H1 (cell line): ENCODE measurements at regions not wholly inside any gene's neighbourhood (a gene's known extent, or its start where the extent isn't known, plus 50 kb on each side); places are given as distances from the start of the nearest gene placed in this dataset.

ENCODE experiments used
- CTCF ChIA-PET: fragments of 300-600 bp; sonication (Branson Sonifier 250); formaldehyde crosslinking; loops from one replicate; lab custom pipeline; 2021; ENCODE audit not compliant: partially characterized antibody; lab: Charles Lee
- POLR2A ChIA-PET: fragments of 300-600 bp; sonication (Branson Sonifier 250); formaldehyde crosslinking; loops from one replicate; lab custom pipeline; 2021; ENCODE audit warnings: inconsistent platforms; ENCODE audit not compliant: partially characterized antibody; lab: Charles Lee
- DNase-seq, 2 experiments: peaks; one replicate each; pipeline versions ENCODE4 v3.0.0 to v3.0.0-alpha.2; 2010 to 2022; ENCODE audit warnings: low spot score in 2 of 2, low read depth in 1 of 2, mixed read lengths in 1 of 2
- FAIRE-seq: peaks from 2 replicates; lab custom pipeline; 2011; peaks lifted over from hg19 to GRCh38; lab: Jason Lieb, UNC
- H2AFZ ChIP-seq: 2 replicates; pipeline ENCODE4 v1.8.1; 2012; ENCODE audit warnings: low read length, inconsistent platforms
- H2AK5ac ChIP-seq: 2 replicates; pipeline ENCODE4 v1.6.1; 2013; ENCODE audit warnings: low read depth, low read length
- H2BK120ac ChIP-seq: replicated peaks from 2 replicates; pipeline ENCODE3; 2013; ENCODE audit warnings: low read depth, low read length, inconsistent platforms
- H2BK12ac ChIP-seq: 2 replicates; pipeline ENCODE4 v1.6.1; 2013; ENCODE audit warnings: low read depth, low read length
- H2BK15ac ChIP-seq: 2 replicates; pipeline ENCODE4 v1.6.1; 2013; ENCODE audit warnings: low read length
- H2BK20ac ChIP-seq: 2 replicates; pipeline ENCODE4 v1.6.1; 2013; ENCODE audit warnings: low read length
- H2BK5ac ChIP-seq: 2 replicates; pipeline ENCODE4 v1.6.1; 2013; ENCODE audit warnings: low read depth, low read length
- H3K14ac ChIP-seq: 2 replicates; pipeline ENCODE4 v1.6.1; 2013; ENCODE audit warnings: inconsistent platforms; ENCODE audit not compliant: insufficient read length
- H3K18ac ChIP-seq: 2 replicates; pipeline ENCODE4 v1.6.1; 2013; ENCODE audit warnings: low read length; ENCODE audit errors: extremely low read depth
- H3K23ac ChIP-seq: 2 replicates; pipeline ENCODE4 v1.6.1; 2013; ENCODE audit warnings: inconsistent platforms; ENCODE audit not compliant: insufficient read length
- H3K23me2 ChIP-seq: 2 replicates; pipeline ENCODE4 v1.6.1; 2013; ENCODE audit warnings: low read depth, low read length
- H3K27ac ChIP-seq: 2 replicates; pipeline ENCODE4 v1.6.1; 2011; ENCODE audit warnings: low read depth, low read length, inconsistent platforms
- H3K27me3 ChIP-seq, 4 experiments: replicated peaks in 1 of 4; 1 replicate in 1 of 4; 2 replicates in 3 of 4; pipeline versions ENCODE4 v1.6.1 to v1.8.1; 2011 to 2013; ENCODE audit warnings: low read length in 3 of 4, mild to moderate bottlenecking in 3 of 4, inconsistent platforms in 2 of 4, mixed read lengths in 2 of 4, moderate library complexity in 1 of 4; ENCODE audit not compliant: control insufficient read depth in 3 of 4, insufficient read depth in 3 of 4; ENCODE audit errors: extremely low read depth in 1 of 4
- H3K36me3 ChIP-seq, 4 experiments: 2 replicates each; pipeline versions ENCODE4 v1.6.1 to v1.8.1; 2011 to 2013; ENCODE audit warnings: mild to moderate bottlenecking in 4 of 4, low read length in 3 of 4, moderate library complexity in 2 of 4, control low read depth in 1 of 4, inconsistent platforms in 1 of 4; ENCODE audit not compliant: insufficient read depth in 4 of 4, control insufficient read depth in 2 of 4
- H3K4ac ChIP-seq: replicated peaks from 2 replicates; pipeline ENCODE3; 2013; ENCODE audit warnings: low read length, low read depth, mixed read lengths, inconsistent platforms; ENCODE audit not compliant: insufficient read length
- H3K4me1 ChIP-seq, 4 experiments: replicated peaks in 1 of 4; 1 replicate in 1 of 4; 2 replicates in 3 of 4; pipeline versions ENCODE4 v1.6.1 to v1.8.1; 2011 to 2013; ENCODE audit warnings: low read length in 3 of 4, inconsistent platforms in 2 of 4, mixed read lengths in 1 of 4; ENCODE audit not compliant: insufficient read depth in 4 of 4, control insufficient read depth in 3 of 4
- H3K4me2 ChIP-seq, 2 experiments: 2 replicates each; pipeline versions ENCODE4 v1.6.1 to v1.8.1; 2011 to 2013; ENCODE audit warnings: low read depth in 2 of 2, low read length in 2 of 2, control low read depth in 1 of 2, inconsistent platforms in 1 of 2, mild to moderate bottlenecking in 1 of 2; ENCODE audit not compliant: insufficient read depth in 1 of 2
- H3K4me3 ChIP-seq, 4 experiments: fragments of 200-600, 300-600 bp in 1 of 4; sonication (generic), shearing (Covaris generic), sonication (Bioruptor Twin) in 1 of 4; 2 replicates each; pipeline versions ENCODE4 v1.5.1 to v1.8.1; 2011 to 2016; ENCODE audit warnings: low read length in 4 of 4, low read depth in 3 of 4, control low read depth in 2 of 4, inconsistent platforms in 2 of 4, mild to moderate bottlenecking in 2 of 4, mixed read lengths in 1 of 4, moderate library complexity in 1 of 4; ENCODE audit not compliant: insufficient read depth in 2 of 4; ENCODE audit errors: extremely low read depth in 1 of 4
- H3K56ac ChIP-seq: replicated peaks from 2 replicates; pipeline ENCODE3; 2013; ENCODE audit warnings: low read depth, mild to moderate bottlenecking, mixed read lengths, low read length, inconsistent platforms; ENCODE audit not compliant: insufficient read length
- H3K79me1 ChIP-seq: 2 replicates; pipeline ENCODE4 v1.6.1; 2013; ENCODE audit warnings: low read depth, low read length, control low read depth
- H3K79me2 ChIP-seq, 2 experiments: 2 replicates each; pipeline versions ENCODE4 v1.6.1 to v1.8.1; 2012 to 2013; ENCODE audit warnings: low read length in 2 of 2, mild to moderate bottlenecking in 2 of 2, inconsistent platforms in 1 of 2; ENCODE audit not compliant: insufficient read depth in 2 of 2, control insufficient read depth in 1 of 2
- H3K9ac ChIP-seq, 4 experiments: replicated peaks in 1 of 4; 1 replicate in 1 of 4; 2 replicates in 3 of 4; pipeline versions ENCODE4 v1.6.1 to v1.8.1; 2011 to 2013; ENCODE audit warnings: low read depth in 3 of 4, low read length in 3 of 4, control low read depth in 2 of 4, mild to moderate bottlenecking in 2 of 4, moderate library complexity in 2 of 4, inconsistent platforms in 1 of 4; ENCODE audit errors: extremely low read depth in 1 of 4
- H3K9me3 ChIP-seq, 2 experiments: 2 replicates each; pipeline versions ENCODE4 v1.6.1 to v1.8.1; 2012 to 2013; ENCODE audit warnings: mild to moderate bottlenecking in 2 of 2, moderate library complexity in 2 of 2, control low read depth in 1 of 2, inconsistent platforms in 1 of 2, low read depth in 1 of 2, low read length in 1 of 2, mixed read lengths in 1 of 2; ENCODE audit not compliant: insufficient read depth in 2 of 2
- H4K20me1 ChIP-seq, 2 experiments: replicated peaks in 1 of 2; 2 replicates each; pipeline versions ENCODE3 to v1.8.1; 2011 to 2013; ENCODE audit warnings: inconsistent platforms in 2 of 2, low read length in 2 of 2, mild to moderate bottlenecking in 1 of 2; ENCODE audit not compliant: insufficient read depth in 2 of 2, control insufficient read depth in 1 of 2
- H4K5ac ChIP-seq: 2 replicates; pipeline ENCODE4 v1.6.1; 2013; ENCODE audit warnings: low read length, low read depth, mixed read lengths, inconsistent platforms; ENCODE audit not compliant: insufficient read length
- H4K8ac ChIP-seq: 2 replicates; pipeline ENCODE4 v1.8.0; 2013; ENCODE audit warnings: mild to moderate bottlenecking, moderate library complexity, low read length, inconsistent platforms; ENCODE audit not compliant: insufficient read depth; ENCODE audit errors: extremely low read depth
- H4K91ac ChIP-seq: replicated peaks from 2 replicates; pipeline ENCODE3; 2013; ENCODE audit warnings: low read length, mixed read lengths, inconsistent platforms; ENCODE audit not compliant: insufficient read length
- JUN ChIP-seq: IDR thresholded peaks from 2 replicates; pipeline ENCODE4 v1.6.1; 2011; ENCODE audit warnings: low read depth, mild to moderate bottlenecking, improper control_type of control experiment, low read length
- WGBS, 2 experiments: shearing (Covaris generic) in 1 of 2; methylation state at CpG; one replicate each; pipeline versions ENCODE4 v1.1.6 to v1.1.7; 2013 to 2015; ENCODE audit warnings: low lambda C conversion rate in 2 of 2, mixed read lengths in 2 of 2, inconsistent platforms in 1 of 2, low coverage in 1 of 2, missing lambda C conversion rate in 1 of 2; ENCODE audit not compliant: insufficient replicate concordance in 2 of 2, insufficient coverage in 1 of 2, insufficient read length in 1 of 2; ENCODE audit errors: extremely low coverage in 1 of 2, missing lambda C conversion rate in 1 of 2; 5-methylcytosine and 5-hydroxymethylcytosine counted together

DNA sequence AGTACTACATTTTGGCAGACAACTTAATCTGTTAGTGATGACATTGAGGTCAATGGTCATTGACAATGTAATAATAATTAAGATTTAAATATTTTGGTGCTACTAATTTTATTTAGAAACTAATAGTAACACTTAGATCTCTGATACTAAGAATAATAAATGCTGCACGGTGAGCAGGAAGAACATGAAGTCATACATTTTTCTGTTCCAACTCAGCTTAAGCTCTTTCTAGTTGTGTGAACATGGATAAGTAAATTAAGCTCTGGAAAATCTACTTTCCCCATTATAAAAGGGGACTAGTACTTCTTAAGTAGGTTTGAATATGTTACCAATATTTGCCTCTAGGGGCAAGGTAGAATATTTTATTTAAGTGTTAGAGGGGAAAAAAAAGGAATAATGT, 65.9 kb upstream of the MEOX2 start:
- H4K20me1 ChIP-seq = no peaks in the 10 kb centered on the region
- H3K23me2 ChIP-seq = 0 out of 2 replicates have a peak, but pooled peaks cover 2% of the 10 kb centered on the region
- no peak overlapping the region for H4K91ac ChIP-seq
- no peak overlapping the region for H2AFZ ChIP-seq
- 88% methylated on average over 1 of the region's 1 CpG; no CpG with 5 or more reads in 1 of the 2 experiments for WGBS, 2 experiments
- no peak overlapping the region for H2BK5ac ChIP-seq
- no peaks in the 10 kb centered on the region for H3K27me3 ChIP-seq
- no peaks in the 10 kb centered on the region for H3K36me3 ChIP-seq
- H3K14ac ChIP-seq = no peak overlapping the region
- no peak overlapping the region for H2BK15ac ChIP-seq
- no peak overlapping the region for H2BK120ac ChIP-seq
- no peak overlapping the region for H4K5ac ChIP-seq
- H3K27ac ChIP-seq = no peak overlapping the region
- ChIA-PET POLR2A (no interaction called here), CTCF (no interaction called here)
- H2BK20ac ChIP-seq = no peak overlapping the region
- H3K9ac ChIP-seq = no peak overlapping the region
- no peak overlapping the region for H3K56ac ChIP-seq
- H2AK5ac ChIP-seq = no peak overlapping the region
- no peak overlapping the region for H3K4me3 ChIP-seq
- H2BK12ac ChIP-seq = no peak overlapping the region
- H3K4ac ChIP-seq = no peak overlapping the region
- H3K4me2 ChIP-seq = no peak overlapping the region
- FAIRE-seq (no peak), DNase-seq (no peak)
- H3K23ac ChIP-seq = no peak overlapping the region
- H3K79me1 ChIP-seq = no peaks in the 10 kb centered on the region
- H3K4me1 ChIP-seq = no peaks in the 10 kb centered on the region
- H4K8ac ChIP-seq = no peak overlapping the region
- no peak overlapping the region for H3K18ac ChIP-seq
- H3K9me3 ChIP-seq = no peaks in the 10 kb centered on the region
- H3K79me2 ChIP-seq = no peaks in the 10 kb centered on the region
- TF ChIP-seq JUN = no peak
